ENCODE measurements at regions not wholly inside any gene's neighbourhood (a gene's known extent, or its start where the extent isn't known, plus 50 kb on each side); places are given as distances from the start of the nearest gene placed in this dataset.
"Not testable (repeated sequence)": the region's sequence is repeated elsewhere in the genome, so short reads cannot be mapped to it uniquely, and the experiment has no call there.

GRCh38 chr14:104475256-104475655 lies 104.3 kb upstream of the C14orf180 start:
- DNase-seq (ENCODE audit: low read depth in 1 of 2, low spot score in 1 of 2), result no peak

DNA sequence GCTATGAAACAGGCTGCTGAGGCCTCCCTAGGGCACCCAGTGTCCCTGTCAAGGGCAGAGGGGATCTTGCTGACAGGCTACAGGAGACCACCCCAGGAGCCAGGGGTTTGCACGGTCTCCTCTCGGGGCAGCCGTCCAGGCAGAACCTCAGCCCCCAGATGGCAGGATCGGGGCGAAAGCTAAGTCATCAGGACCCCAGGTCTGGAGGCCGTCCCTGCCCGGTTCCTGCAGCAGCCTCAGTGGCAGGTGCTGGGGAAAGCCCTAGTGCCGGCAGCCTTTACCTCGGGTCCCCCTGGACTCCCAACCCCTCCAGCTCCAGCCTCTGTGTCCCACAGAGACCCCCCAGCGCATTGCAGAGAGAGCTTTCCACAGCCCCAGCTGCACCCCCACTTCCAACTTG lies 103.8 kb upstream of the C14orf180 start:
- DNase-seq (ENCODE audit: low read depth in 1 of 2, low spot score in 1 of 2), result no peak

GRCh38 chr14:104476437-104476836 lies 103.1 kb upstream of the C14orf180 start:
- DNase-seq (ENCODE audit: low read depth in 1 of 2, low spot score in 1 of 2), result no peak

GRCh38 chr14:104477117-104477623 lies 102.4 kb upstream of the C14orf180 start:
- no peak for DNase-seq (ENCODE audit: low read depth in 1 of 2, low spot score in 1 of 2)

GRCh38 chr14:104477666-104478380 lies 101.7 kb upstream of the C14orf180 start:
- DNase-seq (ENCODE audit: low read depth in 1 of 2, low spot score in 1 of 2), result no peak

GRCh38 chr14:104478656-104479055 lies 100.9 kb upstream of the C14orf180 start:
- DNase-seq (ENCODE audit: low read depth in 1 of 2, low spot score in 1 of 2), result no peak

- DNase-seq (ENCODE audit: low read depth in 1 of 2, low spot score in 1 of 2), result no peak
Observed at GRCh38 chr14:104479901-104480300, 99.7 kb upstream of the C14orf180 start.

GRCh38 chr14:104481323-104481722 lies 98.2 kb upstream of the C14orf180 start:
- DNase-seq (ENCODE audit: low read depth in 1 of 2, low spot score in 1 of 2), result no peak

GRCh38 chr14:104482017-104482416 lies 97.5 kb upstream of the C14orf180 start:
- DNase-seq (ENCODE audit: low read depth in 1 of 2, low spot score in 1 of 2), result not testable (repeated sequence)

DNA sequence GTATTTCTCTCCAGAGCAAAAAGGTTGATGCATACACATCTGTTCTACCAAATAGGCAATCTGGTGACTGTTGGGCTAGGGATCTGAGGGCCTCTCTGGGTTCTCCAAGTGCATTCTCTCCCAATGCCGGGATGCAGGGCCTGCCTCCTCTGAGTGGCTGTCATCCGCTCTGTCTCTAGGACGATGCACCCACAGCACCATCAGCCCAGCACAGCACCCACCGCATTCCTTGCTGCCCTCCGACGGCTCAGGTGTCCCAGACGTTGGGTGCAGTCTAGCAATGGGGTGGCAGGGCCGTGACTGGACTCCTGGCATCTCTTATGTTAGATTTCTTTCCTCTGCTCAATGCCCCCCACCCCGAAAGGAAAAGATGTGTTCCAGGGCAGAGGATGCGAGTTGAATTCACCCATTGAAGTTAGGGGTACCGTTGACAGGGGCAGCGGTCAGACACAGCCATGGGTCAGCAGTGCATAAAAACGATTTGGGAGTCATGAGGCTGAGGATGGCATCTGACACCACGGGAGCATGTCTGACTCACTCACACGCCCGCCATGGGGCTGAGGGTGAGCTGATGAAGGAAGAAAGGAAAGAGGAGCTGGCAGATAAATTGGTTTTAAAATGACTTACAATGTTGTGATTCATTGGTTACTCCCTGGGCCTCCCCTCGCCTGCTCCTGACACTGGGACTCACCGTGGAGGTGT lies 93.2 kb upstream of the C14orf180 start:
- no peak for DNase-seq (ENCODE audit: low read depth in 1 of 2, low spot score in 1 of 2)

DNA sequence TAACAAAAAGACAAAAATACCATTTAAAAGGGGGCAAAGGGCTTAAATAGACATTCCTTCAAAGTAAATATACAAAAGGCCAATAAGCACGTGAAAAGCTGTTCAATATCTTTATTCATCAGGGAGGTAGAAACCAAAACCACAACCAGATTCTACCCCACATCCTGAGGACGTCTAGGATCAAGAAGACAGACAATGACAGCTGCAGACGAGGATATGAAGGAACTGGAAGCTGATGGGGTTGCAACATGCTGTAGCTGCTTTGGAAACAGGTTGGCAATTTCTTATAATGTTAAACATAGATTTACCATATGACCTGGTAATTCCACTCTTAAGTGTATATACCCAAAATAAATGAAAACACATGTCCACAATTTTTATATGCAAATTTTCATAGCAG lies 85.1 kb upstream of the C14orf180 start:
- DNase-seq (ENCODE audit: low read depth in 1 of 2, low spot score in 1 of 2), result no peak

GRCh38 chr14:104496095-104496494 lies 83.5 kb upstream of the C14orf180 start:
- no peak for DNase-seq (ENCODE audit: low read depth in 1 of 2, low spot score in 1 of 2)

GRCh38 chr14:104499784-104500760 lies 79.5 kb upstream of the C14orf180 start:
- DNase-seq (ENCODE audit: low read depth in 1 of 2, low spot score in 1 of 2), result no peak

DNA sequence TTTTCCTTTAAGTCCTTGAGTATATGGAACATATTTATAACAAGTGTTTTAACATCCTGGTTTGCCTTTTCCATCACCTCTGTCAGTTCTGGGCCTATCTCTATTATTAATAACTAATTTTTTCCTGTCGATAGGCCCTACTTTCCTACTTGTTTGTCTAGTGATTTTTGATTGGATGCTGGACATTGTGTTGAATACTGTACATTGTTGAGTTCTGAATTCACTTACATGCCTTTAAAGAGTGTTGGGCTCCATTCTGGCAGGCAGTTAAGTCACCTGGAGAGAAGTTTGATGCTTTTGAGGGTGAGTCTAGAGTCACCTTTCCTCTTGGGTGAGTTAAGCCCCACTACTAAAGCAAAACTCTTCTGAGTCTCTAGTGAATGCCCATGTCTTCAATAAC lies 77.5 kb upstream of the C14orf180 start:
- DNase-seq (ENCODE audit: low read depth in 1 of 2, low spot score in 1 of 2), result no peak

GRCh38 chr14:104503691-104504090 lies 75.9 kb upstream of the C14orf180 start:
- no peak for DNase-seq (ENCODE audit: low read depth in 1 of 2, low spot score in 1 of 2)

GRCh38 chr14:104504172-104504735 lies 75.3 kb upstream of the C14orf180 start:
- DNase-seq (ENCODE audit: low read depth in 1 of 2, low spot score in 1 of 2), result no peak

GRCh38 chr14:104505085-104506074 lies 74.2 kb upstream of the C14orf180 start:
- no peak for DNase-seq (ENCODE audit: low read depth in 1 of 2, low spot score in 1 of 2)

DNA sequence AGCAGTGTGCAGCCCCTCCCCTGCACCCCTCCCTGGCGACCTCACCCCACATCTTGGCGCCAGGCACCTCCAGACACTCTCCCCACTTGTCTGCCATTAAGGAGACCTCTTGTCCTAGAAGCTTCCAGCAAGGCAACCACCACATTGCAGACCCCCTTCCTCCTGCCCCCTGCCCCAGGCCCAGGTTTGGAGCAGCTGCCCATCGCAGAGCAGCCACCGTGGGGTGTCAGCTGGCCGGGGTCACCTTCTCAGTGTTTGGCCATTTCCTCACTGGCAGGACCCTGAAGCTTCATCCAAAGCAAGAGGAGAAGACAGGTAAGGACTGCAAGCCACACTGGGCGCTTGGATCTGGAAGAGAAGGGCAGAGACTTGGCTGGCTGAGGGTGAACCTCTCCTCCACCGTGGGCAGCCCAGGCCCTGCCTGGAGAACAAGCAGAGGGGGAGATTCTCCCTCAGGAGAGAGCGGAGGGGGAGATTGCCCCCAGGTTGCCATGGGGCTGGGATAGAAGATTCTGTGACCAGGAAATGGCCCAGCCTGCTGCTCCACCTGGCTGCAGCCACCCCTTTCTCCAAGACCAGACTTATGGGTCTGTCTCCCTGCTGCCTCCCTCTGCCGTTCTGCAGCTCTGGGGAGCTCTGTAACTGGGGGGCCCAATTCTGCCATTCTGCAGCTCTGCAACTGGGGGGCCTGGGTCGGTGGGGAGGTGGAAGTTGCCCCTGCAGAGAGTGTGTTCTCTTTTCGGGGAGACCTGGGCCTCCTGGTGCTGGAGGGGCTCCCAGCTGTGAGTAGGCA lies 72.9 kb upstream of the C14orf180 start:
- DNase-seq (ENCODE audit: low read depth in 1 of 2, low spot score in 1 of 2), result no peak

- DNase-seq (ENCODE audit: low read depth in 1 of 2, low spot score in 1 of 2), result no peak
Observed at GRCh38 chr14:104507443-104507842, 72.1 kb upstream of the C14orf180 start.

All from activated CD4-positive, alpha-beta T cell treated with anti-CD3 and anti-CD28 coated beads, Interleukin-2, amount 50 U/mL, for 24 hours (primary cell).